Dermis blood vessel endothelial cell (primary cell): ENCODE measurements at regions not wholly inside any gene's neighbourhood (a gene's known extent, or its start where the extent isn't known, plus 50 kb on each side); places are given as distances from the start of the nearest gene placed in this dataset.
"Not testable (repeated sequence)": the region's sequence is repeated elsewhere in the genome, so short reads cannot be mapped to it uniquely, and the experiment has no call there.

Experiments
- DNase-seq: peaks from one replicate; pipeline ENCODE4 v3.0.0; 2010

DNA sequence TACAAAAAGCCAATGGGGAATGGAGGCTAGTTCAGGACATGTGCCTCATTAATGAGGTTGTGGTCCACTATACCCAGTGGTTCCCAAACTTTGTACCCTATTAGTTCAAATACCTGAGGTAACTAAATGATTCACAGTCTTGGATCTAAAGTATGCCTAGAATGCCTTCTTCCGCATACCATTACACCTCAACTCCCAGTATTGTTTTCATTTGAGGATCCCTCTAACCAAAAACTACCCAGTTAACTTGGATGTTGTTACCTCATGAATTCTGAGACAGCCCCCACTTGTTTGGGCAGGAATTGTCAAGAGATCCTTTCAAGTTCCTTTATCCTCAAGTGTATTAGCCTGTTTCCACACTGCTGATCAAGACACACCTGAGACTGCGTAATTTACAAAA is 439.2 kb downstream of the PCDH10 start:
- DNase-seq: no peak

- DNase-seq: no peak
Measured at GRCh38 chr4:133585323-133585722, 436.2 kb downstream of the PCDH10 start.

GRCh38 chr4:133584714-133585113 is 435.6 kb downstream of the PCDH10 start:
- DNase-seq: no peak

DNA sequence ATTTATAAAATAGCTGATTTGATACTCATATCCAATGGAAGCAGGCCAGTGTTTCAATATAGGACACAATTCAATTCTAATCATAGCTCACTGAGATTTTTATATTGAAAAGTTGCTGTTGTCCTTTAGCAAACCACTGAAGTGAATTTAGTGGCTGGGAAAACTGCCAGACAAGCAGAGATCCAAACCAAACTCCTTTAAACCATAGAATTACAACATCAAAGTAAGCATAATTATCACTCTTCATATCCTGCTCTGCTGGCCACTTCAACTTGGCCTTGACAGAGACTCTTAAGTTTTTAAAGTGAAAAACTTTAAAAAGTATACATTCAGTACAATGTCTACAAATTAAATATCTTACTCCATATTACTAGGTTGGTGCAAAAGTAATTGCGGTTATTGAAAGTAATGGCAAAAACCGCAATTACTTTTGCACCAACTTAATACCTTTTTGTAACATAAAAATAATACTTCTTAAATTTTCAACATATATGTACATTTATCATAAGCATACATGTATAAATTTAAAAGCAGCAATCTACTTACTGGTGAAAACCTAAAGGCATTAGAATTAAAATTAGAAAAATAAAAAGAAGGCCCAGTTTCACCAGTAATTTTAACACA is 433.0 kb downstream of the PCDH10 start:
- no peak for DNase-seq

DNA sequence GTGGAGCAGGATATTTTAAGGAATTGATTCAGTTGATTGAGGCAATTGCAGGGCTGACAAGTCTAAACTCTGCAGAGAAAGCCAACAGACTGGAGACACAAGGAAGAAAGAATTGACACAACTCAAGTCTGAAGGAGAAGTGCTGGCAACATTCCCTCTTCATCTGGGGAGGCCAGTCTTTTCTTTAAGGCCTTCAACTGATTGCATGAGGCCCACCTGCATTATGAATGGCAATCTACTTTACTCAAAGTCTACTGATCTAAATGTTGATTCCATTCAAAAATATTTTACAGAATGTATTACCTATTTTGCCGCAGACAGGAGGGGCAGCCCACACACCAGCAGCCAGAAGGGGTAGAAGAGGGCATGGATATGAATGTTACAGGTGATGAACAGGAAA is 425.2 kb downstream of the PCDH10 start:
- no peak for DNase-seq

DNA sequence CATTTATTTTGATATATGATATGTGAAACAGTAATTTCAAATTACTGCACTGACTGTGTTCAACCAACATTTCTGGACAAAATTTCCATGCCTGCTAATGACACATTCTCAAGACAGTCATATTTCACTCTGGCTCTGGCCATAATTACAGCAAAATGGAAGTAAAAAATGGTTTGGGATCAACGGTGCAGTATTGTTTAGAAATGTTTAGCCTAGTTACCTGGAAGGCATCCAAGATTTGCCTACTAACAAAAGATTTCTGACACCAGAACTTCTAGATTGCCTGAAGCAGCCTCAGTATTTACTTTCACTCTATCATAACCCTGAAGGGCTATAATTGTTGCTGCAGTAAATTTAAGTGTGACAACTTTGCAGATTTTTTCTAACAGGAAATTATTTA is 416.3 kb downstream of the PCDH10 start:
- no peak for DNase-seq

GRCh38 chr4:133559987-133560386 is 410.9 kb downstream of the PCDH10 start:
- DNase-seq: no peak

DNA sequence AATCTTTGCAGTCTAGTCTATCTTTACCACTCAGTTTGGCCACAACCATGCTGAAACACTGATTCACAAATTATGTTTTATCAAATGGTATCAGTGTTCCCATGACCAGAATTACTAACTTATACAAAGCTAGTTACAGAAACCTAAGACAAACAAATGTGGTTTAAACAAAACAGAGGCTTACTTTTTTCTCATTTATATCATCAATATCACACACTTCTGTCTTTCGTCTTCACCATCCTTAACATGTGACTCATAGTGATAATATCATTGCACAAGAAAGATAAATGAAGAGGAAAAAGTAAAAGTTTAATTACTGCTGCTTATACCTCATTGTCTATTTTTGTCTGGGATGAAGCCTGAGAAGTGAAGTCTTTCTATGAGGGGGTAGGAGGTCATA is 406.6 kb downstream of the PCDH10 start:
- DNase-seq: no peak

DNA sequence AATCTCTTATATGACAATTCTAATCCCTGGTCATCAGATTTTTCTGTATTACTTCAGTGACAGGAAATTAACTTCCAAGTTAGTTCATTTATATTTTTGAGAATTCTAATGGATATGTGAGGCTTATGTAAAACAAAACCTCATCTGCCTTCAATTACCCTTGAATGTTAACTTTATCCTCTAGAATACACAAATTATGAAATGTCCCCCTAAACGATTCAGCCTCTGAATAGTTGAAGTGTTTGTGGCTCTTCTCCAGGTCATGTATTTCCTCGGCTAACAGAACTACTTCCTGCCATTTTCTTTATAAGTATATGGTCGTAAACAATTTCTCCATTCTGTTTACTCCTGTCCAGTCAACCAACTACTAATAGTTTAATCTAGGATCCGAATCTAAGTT is 401.3 kb downstream of the PCDH10 start:
- DNase-seq: no peak

GRCh38 chr4:133544097-133544496 is 395.0 kb downstream of the PCDH10 start:
- no peak for DNase-seq

DNA sequence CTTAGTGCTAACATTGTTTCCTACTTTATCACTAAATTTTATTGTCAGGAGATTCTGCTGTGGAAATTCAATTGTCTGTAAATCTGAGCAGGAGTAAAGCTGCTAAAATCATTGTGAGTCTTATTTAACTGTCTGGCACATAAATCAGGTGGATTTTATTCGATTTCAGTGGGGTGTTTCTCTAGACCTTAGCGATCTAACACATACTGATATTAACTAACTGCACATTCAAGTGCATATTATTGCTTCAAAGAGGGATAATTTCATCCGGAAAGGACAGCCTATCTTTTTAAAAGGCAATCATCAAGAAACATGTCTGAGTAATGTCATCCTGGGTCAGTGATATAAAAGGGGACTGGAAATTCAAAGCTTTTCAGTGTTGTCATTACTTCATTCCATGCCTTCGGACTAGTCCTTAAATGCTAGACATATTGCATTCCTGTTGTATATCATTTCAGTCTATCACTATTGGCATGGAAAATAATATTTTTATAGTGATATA is 388.7 kb downstream of the PCDH10 start:
- no peak for DNase-seq

DNA sequence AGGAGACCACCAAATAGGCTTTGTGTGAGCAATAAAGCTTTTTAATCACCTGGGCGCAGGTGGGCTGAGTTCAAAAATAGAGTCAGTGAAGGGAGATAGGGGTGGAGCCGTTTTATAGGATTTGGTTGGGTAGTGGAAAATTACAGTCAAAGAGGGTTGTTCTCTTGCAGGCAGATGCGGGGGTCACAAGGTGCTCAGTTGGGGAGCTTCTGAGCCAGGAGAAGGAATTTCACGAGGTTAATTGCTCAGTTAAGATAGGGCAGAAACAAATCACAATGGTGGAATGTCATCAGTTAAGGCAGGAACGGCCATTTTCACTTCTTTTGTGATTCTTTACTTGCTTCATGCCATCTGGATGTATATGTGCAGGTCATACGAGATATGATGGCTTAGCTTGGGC is 385.1 kb downstream of the PCDH10 start:
- not testable (repeated sequence) for DNase-seq

GRCh38 chr4:133524369-133524768 is 375.3 kb downstream of the PCDH10 start:
- DNase-seq: no peak

DNA sequence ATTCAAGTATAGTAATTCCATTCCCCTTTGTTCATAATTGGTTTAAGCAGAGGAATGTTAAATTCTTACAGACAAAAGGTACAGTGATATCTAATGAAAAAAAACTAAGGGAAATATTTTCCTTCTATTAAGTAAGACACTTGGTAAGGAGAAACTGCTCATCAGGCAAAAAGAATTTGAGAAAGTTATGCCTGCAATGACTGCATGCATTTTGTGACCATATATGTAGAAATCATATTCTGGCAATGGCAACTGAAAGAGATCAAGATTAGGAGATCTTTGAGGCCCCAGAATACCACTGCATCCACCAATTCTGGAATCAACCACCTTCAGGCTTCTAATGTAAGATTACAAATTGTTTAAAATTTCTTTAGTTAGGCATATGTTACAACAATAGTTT is 364.8 kb downstream of the PCDH10 start:
- no peak for DNase-seq

- DNase-seq: no peak
Measured at GRCh38 chr4:133498149-133498548, 349.1 kb downstream of the PCDH10 start.

DNA sequence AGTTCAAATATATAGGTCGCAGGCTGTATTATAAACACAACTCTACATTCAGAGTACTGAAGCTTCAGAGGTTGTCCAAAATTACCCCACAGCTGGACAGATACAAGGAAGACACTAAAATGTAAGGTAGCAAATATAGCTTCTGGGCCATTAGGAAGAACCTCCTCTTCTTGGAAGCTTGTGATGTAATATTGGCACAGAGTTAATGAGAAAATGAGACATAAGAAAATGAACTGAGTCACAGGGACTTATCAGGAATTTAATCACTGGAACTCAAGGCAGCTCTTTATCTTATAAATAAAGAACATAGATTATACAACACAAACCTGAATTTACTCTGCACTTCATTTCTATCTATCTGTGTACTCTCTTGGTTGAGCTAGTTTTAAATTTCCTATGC is 344.7 kb downstream of the PCDH10 start:
- DNase-seq: no peak

DNA sequence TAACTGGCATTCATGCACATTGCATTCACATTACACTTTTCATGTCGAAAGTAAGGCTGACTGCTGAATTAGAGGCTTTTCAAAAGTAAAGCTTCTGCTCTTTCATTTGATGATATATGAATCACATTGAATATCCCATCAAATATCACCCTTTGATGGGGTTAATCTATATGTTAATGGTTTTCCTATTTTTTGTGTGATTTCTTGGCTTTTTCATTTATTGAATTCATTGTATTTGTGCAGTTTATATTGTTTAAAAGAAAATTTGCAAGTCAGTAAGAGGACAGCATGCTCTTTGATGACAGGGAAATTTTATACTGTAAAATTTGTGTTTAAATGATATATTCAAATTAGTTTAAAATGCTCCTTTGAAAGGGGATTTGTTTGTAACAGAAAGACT is 344.1 kb downstream of the PCDH10 start:
- DNase-seq: no peak

- no peak for DNase-seq
Measured at GRCh38 chr4:133484287-133484686, 335.2 kb downstream of the PCDH10 start.

DNA sequence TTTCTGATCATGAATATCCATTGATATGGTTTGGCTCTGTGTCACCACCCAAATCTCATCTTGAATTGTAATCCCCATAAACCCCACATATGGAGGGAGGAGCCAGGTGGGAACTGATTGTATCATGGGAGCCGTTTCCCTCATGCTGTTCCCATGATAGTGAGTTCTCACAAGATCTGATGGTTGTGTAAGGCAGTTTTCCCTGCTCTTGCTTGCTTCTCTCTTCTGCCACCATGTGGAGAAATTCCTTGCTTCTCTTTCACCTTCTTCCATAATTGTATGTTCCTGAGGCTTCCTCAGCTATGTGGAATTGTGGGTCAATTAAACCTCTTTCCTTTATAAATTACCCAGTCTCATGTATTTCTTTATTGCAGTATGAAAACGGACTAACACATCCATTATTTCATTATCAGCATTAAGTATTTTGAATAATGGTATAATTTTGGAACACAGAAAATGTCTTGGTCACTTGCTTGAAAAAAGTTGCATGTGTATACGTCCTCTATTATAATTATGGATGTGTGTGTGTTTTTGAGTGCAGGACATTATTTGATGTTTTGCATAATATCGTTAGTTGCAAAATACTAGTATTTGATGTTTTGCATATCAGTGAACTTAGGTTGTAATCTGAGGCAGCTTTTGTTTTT is 334.6 kb downstream of the PCDH10 start:
- no peak for DNase-seq

- DNase-seq: no peak
Measured at GRCh38 chr4:133476063-133476462, 327.0 kb downstream of the PCDH10 start.

GRCh38 chr4:133474501-133474900 is 325.4 kb downstream of the PCDH10 start:
- DNase-seq: no peak

DNA sequence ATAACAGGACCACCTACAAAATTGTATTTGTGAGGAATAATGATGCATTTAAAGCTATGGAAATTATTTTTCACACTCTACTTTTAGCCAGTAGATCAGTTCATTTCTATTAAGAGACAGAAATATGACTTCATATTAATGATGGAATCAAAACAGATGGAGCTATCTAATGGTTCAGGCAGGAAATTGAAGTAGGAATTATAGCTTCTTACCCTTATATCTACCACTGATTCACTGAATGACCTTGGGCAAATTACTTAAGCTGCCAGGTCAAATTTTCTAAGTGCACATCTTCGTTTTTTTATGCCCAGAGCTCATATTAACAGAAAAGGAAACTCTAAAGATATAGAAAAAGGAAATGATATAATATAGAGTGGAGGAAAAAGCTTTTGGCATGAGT is 323.1 kb downstream of the PCDH10 start:
- no peak for DNase-seq

- DNase-seq: no peak
Measured at GRCh38 chr4:133467290-133467947, 318.3 kb downstream of the PCDH10 start.

DNA sequence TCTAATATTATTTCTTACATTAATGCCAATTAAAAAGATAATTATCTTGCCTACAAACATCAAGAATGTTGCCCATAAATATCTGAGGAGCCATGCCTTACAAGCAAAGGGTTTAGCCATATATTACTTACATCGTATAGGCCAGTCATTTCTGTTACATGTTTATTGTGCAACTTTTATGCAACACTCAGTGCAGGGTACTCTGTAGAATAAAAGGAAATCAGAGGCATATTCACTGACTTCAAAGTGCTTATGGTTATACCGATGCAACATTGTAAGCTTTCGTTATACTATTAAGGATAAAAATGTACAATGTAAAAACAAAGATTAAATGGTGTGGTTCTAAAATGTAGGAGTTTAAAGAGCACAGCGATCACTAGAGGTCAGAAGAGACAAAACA is 315.9 kb downstream of the PCDH10 start:
- DNase-seq: no peak
